GM12874 (cell line): ENCODE measurements at regions not wholly inside any gene's neighbourhood (a gene's known extent, or its start where the extent isn't known, plus 50 kb on each side); places are given as distances from the start of the nearest gene placed in this dataset.

ENCODE experiments used
- TF ChIP-seq, protein P1 (sequence below): IDR thresholded peaks from 2 replicates; pipeline ENCODE4 v1.5.1; 2011; ENCODE audit warnings: low read depth, mild to moderate bottlenecking, control low read depth, low read length, moderate library complexity; ENCODE audit not compliant: insufficient read depth

DNA sequence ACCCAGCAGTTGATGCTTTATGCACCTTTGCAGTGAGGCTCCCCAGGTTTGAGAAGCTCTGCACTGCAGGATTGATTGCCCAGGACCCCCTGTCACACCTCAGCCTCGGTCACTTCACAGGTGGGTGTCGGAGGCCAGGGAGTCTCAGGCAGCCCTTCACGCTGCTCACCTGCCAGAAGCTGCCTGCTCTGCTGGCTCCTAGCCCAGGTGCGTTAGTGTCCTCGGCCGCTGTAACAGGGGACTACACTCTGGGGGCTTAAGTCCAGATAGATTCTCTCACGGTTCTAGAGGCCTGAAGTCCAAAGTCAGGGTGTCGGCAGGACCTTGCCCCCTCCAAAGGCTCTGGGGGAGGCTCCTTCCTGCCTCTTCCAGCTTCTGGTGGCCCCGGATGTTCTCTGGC, 79.9 kb downstream of the CPZ start:
- TF ChIP-seq, protein P1, sequence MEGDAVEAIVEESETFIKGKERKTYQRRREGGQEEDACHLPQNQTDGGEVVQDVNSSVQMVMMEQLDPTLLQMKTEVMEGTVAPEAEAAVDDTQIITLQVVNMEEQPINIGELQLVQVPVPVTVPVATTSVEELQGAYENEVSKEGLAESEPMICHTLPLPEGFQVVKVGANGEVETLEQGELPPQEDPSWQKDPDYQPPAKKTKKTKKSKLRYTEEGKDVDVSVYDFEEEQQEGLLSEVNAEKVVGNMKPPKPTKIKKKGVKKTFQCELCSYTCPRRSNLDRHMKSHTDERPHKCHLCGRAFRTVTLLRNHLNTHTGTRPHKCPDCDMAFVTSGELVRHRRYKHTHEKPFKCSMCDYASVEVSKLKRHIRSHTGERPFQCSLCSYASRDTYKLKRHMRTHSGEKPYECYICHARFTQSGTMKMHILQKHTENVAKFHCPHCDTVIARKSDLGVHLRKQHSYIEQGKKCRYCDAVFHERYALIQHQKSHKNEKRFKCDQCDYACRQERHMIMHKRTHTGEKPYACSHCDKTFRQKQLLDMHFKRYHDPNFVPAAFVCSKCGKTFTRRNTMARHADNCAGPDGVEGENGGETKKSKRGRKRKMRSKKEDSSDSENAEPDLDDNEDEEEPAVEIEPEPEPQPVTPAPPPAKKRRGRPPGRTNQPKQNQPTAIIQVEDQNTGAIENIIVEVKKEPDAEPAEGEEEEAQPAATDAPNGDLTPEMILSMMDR, result no peak

DNA sequence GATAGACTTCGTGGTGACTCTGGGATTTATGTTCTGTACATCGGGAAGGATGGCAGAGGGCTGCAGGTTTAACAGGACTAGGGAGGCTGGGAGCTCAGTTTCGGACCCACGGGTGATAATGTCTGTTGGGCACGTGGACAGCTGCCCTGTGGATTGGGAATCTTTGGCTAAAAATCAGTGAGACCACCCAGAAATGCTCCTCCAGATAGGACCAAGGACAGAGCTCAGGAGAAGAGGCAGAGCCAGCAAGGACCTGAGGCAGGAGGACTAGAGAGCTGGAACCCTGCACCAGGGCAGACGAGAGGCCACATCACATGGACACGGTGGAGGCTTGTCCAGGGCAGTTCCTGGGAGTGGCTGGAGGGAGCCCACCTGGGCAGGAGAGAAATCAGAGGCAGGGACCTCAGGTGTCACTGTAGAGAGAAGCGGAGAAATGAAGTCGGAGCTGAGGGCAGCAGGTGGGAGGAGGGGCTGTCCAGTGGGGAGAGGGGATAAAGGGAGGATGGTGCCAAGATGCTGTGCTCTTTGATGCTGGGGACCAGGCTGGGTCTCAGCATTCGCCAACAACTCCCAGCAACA, 79.2 kb downstream of the CPZ start:
- TF ChIP-seq, protein P1, result no peak
